NCI-H2029 (cell line): ENCODE measurements at regions not wholly inside any gene's neighbourhood (a gene's known extent, or its start where the extent isn't known, plus 50 kb on each side); places are given as distances from the start of the nearest gene placed in this dataset.

Experiments used
- DNase-seq: peaks from one replicate; lab custom pipeline; 2025; lab: John Stamatoyannopoulos, UW

DNA sequence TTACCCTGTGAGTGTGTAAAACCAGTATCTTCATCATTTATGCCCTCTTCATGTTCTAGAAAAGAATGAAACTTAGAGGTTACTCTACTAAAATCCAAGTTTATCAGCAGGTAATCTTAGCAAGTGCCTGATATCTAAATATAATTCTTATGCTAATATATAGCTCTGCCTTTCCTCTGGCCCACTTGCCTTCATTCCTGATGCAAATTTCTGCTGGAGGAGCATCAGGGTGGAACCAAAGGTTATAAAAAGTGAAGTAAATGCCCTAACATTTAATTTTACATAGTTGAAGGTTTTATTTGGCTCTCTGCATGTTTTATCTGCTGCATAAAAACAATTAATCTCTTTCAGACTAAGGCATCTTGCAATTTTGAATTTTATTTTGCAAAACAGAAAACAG, 936.2 kb downstream of the ROBO2 start:
- no peak for DNase-seq

DNA sequence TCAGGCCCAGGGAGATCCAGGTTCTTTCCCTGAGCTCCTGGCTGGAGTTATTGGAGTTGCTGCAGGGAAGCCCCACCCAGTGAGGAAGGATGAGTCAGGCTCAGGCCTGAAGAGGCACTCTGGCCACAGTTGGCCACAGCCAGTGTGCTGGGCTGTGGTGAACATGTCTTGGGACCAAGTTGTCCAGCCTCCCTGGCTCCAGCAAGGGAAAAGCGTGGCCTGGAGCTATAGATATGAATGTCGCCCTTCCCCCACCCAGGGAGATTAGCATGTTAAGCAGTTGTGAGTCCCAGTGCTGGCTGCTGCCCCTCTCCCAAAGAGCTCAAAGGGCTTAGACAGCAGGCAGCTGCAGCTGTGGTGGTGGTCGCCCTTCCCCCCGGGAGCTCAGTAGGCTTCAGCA, 963.2 kb downstream of the ROBO2 start:
- no peak for DNase-seq

DNA sequence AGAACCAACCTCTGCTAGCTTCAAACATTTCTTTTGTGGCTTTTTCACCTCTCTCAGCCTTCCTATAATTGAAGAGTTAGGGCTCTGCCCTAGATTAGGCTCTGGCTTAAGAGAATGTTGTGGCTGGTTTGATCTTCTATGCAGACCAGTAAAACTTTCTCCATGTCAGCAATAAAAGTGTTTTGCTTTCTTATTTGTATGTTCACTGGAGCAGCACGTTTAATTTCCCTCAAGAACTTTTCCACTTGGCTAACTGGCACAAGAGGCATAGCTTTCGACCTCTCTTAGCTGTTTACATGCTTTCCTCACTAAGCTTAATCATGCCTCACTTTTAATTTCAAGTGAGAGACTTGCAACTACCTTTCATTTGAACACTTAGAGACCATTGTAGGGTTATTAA, 964.7 kb downstream of the ROBO2 start:
- DNase-seq = no peak

DNA sequence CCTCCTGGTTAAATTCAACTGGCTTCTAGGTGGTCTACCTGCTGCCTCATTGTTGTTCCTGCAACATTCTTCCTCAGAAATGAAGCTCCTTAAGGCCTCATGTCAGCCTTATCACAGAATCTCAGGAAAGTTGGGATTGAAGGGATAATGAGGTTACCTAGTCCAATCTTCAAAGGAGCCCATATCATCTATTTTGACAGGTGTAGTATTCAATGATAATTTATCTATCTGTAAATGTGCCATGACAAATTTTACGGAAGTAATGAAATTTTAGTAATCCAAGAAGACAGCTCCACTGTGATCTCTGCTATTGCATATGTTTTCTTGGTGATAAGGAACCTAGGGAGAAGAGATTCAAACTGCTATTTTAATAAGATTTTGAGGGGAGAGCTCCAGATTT, 973.8 kb downstream of the ROBO2 start:
- no peak for DNase-seq

DNA sequence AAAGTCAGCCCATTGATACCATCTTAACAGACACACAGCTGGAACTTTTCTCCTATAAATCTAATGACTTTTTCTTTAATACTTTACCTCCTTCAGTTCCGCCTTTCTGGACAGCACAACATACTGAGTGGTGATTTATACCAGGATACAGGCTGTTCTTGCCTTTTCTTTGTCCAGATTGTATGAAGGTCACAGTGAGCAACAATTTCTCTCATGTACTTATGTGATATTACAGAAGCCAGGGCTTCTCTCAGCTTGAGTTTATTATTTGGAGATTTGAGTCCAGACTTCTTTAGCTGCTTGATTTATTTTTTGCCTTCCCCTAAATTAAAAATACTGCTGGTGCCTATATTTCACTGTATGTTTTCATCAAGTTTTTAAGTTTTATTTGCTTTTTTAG, 976.0 kb downstream of the ROBO2 start:
- DNase-seq = no peak

DNA sequence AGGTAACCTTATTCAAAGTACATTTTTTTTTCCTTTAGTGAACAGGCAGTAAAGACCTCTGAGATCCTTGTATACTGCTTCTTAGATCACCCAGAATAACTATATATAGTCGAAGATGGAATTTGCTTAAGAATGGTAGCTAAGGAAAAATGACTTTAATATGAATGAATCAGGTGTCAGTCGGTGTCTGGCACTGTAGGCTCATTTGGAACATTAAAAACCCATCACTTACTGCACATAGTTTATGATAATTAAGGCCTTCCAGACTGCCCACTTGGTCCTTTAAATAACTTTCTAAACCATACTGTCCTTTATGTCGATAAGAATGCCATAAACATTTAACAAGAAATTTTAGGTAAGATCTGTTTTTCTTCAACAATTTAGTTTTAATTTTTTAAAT, 981.8 kb downstream of the ROBO2 start:
- no peak for DNase-seq

DNA sequence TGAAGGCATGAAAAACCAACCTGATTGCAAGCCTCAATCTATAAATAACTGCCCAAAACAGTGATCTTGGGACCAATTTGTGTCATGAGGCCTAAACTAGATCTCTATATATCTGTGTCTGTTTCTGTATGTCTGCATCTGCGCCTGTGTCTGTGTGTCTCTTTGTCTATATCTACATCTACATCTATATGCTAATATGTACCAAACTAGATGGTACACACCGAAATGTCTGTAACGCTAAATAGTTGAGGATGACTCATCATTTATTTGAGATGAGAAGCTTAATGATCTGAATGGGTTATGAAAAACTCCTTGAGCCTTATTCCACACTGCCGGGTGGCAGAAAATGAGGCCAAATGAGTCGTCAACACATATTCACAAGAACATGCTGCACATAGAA, 982.3 kb downstream of the ROBO2 start:
- DNase-seq = no peak

DNA sequence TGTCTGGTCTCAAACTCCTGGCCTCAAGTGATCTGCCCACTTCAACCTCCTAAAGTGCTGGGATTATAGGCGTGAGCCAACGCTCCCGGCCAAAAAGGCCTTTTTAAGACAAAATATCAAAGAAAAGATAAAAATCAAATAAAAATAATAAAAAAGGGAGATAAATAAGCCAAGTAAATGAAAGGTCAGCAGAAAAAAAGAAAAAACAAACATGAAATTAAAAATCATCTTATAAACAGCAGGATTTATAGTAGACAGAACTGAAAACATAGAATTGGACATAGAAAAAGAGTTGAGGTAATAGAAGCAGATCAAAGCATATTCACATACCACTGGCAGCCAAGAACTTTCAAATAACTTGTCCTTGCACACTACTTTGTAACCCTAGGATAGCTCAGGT, 983.4 kb downstream of the ROBO2 start:
- DNase-seq = no peak

DNA sequence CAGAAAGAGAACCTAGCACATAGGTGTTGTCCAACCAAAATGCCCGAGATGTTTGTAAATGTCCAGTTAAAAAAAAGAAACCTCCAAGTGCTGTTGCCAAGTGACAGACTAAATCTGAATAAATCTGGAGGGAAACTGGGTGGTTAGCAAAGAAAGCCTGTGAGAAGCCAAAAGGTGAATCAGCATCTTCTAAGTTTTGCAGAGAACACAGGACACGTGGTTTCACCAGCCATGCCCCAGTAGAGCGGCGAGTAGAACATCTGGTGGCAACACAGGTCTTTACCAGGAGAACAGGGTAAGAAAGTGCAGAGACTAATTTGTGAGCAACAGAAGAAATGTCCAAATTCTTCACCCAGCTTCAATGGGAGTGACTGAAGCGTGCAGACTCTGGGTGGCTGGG, 986.0 kb downstream of the ROBO2 start:
- no peak for DNase-seq

DNA sequence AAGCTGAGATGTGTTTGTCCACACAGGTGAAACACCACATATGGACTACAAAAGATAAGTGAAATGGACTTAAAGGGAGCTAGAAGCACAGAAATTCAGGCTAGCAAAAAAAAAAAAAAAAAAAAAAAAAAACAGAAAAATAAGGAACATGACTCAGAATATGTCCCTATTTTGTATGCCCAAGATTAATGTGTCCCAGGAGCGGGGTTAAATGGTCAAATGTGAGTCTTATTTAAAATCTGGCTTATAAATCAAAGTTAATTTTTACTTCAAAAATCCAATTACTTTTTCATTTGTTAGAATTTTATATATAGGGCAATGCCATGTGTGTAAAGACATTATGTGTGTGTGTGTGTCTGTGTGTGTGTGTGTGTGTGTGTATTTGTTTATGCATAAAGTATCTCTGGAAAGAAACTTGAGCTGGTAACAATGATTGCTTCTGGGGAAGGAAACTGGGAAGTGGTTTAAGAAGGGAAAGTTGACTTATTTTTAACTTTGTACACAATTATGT, 986.5 kb downstream of the ROBO2 start:
- no peak for DNase-seq

DNA sequence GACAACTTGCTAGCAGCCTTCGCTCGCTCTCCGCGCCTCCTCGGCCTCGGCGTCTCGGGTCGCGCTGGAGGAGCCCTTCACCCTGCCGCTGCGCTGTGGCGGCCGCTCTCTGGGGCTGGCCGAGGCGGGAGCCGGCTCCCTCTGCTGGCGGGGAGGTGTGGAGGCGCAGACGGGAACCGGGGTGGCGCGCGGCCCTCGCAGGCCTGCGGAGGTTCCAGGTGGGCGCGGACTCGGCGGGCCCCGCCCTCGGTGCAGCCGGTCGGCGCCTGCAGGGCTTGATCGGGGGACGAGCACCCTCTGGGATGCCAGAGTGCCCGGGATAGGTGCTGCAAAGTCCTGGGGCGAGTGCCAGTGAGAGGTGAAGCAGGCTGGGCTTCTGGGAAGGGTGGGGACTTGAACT, 989.9 kb downstream of the ROBO2 start:
- DNase-seq = no peak

DNA sequence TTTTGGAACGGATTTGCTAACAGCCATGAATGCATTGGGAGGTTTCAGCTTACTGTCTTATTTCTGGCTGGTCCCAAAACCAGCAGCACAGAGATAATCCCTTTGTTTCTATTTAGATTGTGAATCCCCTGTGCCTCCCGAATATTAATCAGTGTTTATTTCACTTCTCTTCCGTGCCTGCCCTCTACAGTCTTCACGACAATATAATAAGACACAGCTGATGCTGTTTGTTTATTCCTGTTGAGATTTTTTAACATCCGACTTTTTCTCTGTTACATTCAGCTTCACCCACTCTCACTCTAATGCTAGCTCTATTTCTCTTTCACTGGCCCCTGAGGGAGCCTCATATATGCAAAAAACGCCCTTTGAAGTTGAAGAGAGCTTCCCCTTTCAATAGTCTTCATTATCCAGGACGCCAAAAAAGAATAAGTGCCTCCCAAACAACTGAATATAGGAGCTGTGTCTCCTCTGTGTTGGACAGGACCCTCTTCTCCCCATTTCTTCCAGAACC, 995.3 kb downstream of the ROBO2 start:
- no peak for DNase-seq

DNA sequence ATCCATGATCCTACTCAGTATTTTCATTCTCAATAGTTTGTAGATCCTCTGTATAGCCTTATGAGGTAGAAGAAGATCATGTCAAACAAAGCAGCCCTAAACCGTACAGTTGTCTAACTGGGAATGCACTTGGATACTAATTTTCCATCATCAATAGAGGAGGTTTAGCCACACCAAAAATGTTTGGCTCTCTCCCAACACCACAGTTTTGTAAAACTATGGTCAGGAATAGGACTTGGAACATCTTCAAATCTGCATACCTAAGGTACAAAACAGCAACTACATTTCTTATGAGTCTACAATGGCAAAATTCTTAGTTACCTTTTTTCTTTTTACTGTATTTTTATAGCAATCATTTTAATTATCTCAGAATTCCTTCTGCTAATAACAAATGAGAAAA, 1001.6 kb downstream of the ROBO2 start:
- DNase-seq = no peak

DNA sequence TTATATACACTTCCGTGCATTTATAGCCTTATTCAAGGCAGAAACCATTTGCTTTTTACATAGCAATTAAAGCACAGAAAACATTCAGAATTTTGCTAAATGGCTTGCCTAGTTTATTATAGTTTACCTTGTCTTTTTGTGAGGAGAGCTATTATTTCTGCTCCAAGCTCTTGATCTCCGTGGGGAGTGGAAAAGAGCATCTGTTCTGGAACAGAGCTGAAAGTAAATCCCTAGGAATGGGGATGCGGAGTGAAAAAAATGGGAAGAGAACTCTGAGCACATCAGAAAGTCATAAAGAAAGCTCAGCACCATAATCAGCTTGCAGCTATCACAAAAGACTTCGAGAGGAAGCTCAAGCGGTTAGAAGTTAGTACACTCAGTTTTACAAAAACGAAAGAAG, 1006.7 kb downstream of the ROBO2 start:
- no peak for DNase-seq

DNA sequence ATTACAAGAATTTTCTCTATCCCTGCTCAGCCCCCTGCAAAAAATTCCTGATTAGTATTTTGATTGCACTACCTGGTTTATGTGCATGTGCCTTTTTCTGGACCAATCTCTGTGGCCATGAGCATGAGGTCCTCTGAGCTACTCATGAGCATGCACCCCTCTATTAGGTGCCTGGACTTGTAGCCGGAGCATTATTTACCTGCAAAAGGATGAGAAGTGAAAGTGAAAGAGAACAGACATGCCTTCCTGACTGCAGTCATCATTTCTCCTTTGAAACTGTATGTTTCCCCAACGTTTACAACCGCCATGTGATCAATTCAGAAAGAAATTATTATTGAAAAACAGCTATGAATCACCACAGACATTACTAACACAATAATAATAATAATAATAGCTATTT, 1008.8 kb downstream of the ROBO2 start:
- DNase-seq = no peak

DNA sequence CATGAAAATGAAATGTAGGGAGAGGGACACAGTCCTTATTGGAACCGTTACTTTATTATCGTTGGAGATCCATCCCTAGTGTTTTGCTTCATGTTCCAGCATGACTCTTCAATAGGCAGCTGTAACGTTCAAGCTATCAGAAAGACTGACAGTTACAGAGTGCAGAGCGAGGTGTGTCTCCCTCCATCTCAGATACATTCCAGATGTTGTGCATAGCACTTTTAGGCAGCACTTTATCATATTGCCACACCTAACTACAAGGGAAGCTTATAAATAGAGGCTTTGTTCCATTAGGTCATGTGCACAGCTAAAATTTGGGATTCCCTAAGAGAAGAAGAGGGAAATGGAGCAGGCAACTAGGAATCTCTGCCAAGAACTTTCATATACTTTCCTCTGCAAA, 1009.6 kb downstream of the ROBO2 start:
- no peak for DNase-seq

DNA sequence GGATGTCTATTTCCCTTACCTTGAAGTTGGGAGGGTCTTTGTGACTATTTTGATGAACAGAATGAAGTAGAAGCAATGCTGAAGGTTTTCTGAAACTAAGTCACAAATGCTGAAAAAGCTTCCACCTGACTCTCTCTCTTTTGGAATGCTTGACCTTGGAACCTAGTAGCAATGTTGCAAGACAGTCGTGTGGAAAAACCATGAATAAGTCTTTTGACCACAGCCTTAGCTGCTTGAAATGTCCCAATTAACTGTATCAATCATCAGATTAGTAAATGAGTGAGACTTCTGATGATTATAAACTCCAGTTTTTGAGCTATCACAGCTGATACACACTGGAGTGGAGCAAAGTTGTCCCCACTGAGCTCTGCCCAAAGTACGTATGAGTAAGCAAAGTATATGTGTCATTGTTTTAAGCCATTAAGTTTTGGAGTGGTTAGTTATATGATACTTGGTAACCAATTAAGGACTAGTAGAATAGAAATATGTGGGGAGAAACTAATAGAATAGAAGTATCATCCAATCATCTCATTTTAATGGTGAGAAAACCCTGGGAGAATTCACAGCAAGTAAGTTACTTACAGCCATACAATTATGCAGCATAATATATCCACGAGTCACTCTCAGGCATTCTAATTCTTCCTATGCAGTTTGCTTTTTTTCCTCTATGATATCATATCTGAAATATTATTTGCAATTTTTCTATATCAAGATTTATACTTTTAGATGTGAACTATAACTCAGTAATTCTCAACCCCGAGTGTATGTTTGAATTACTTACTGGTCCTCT, 1010.6 kb downstream of the ROBO2 start:
- DNase-seq = no peak

DNA sequence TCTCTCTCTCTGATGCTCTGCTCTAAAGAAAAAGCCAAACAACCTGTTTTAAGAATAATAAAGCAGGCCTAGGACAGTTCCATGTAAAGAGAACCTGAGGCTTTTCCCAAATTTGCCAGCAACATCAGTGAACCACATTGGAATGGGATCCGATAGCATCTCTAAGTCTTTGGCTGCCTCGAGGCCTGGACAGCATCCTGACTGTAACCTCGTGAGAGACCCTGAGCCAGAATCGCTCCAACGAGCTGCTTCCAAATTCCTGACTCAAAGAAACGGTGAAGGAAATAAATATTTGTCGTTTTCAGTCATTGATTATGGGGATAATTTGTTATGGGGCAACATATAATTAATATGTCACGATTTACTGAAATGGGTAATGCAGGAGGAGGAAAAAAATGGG, 1012.8 kb downstream of the ROBO2 start:
- DNase-seq = no peak

DNA sequence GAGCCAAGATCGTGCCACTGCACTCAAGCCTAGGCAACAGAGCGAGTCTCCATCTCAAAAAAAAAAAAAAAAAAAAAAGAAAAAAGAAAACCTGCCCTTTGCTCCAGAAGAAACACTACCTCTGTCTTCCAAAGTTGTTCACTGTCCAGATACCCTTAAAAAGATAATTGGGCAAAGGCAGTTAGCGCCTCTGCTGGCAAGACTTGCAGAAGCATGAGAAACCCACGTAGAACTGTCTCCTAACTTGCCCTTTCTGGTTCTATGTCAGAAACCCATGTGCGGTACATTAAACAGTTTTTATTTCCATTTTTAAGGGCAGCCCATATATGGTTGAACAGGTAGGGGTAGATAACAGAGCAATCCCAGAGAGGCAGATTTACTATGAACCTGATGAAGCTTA, 1026.4 kb downstream of the ROBO2 start:
- no peak for DNase-seq

DNA sequence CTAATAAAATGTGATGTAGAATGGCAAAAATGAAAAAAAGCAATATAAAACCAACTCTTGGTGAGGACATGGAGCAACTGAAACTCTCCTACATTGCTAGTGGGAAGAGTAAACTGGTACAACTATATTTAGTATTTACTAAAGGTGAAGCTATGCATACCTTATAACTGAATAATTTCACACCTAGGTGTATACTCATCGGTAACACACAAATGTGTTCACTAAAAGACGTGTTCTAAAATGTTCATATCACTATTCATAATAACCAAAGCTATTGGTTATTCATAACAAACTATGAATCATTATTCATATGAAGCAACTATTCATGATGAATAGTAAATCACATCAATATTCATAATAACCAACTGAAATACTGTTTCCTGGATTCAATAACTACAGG, 1030.3 kb downstream of the ROBO2 start:
- no peak for DNase-seq

DNA sequence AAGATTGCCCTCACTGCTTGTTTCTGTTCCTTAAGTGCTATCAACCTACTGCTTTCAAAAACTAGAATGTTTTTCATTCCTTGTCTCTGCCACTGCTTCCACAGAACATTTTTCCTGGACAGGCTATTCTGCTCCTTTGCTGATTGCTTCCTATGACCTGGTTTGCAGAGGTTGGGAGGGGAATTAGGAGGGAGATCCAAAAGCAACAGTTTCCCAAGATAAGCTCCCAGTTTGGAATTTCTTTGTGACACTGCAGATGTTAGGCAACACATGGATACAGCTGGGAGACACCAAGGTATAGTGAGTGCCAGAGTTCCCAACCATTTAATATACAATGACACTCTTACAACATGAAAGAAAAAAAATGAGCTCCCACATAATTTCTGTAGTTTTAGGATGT, 1036.5 kb downstream of the ROBO2 start:
- no peak for DNase-seq

DNA sequence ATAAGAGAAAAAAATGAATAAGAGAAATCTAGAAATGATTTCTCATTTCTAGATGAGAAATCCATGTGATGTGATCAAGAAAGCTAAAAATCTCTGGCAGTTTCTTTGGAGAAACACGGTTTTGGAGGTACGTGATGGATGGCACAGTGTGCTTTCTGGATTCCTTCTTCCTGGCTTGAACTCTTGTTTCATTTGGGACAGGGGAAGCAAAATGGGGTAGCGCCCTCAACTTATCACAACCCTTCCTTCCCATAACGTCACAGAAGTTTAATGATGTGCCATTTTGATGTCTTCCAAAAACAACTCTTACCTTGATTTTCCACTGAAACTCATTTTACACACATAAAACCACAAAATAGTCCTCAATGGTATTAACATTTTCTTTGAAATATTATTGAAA, 1037.3 kb downstream of the ROBO2 start:
- no peak for DNase-seq

DNA sequence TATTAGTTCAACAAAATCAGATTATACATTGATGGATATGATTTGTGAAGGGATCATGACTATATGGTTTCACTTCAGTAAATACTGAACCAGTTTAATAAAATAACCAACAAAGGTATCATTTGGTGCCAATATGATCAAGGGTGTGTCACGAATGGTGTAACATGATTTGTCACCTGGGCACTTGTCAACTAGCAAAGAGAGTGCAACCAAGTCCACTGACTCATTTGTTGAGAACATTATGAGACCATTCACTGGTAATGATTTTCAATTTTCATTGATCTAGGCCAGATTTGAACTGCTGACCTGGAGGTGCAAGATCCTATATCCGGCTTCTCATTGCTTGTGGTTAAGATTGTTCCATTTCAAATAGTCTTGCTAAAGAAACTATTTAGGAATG, 1037.9 kb downstream of the ROBO2 start:
- DNase-seq = no peak

DNA sequence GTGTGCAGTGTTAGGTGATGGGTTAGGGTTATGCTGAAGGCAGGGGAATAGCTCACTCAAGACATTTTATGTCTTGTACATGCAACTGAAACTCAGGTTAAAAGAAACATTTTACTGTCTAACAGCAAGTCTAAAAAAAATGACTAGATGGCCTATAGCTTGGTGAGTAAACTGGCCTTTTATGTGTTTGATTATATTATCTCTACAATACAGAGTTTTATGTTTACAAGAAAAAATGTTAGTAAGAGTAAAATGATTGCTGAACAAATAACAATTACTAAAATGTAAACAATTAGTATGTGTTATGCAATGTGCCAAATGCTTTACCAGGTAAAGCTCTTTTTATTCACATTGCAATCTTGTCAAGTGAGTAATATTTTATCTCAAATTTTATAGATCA, 1039.6 kb downstream of the ROBO2 start:
- DNase-seq = no peak
